H1 (cell line): ENCODE measurements at regions not wholly inside any gene's neighbourhood (a gene's known extent, or its start where the extent isn't known, plus 50 kb on each side); places are given as distances from the start of the nearest gene placed in this dataset.
"Not testable (repeated sequence)": the region's sequence is repeated elsewhere in the genome, so short reads cannot be mapped to it uniquely, and the experiment has no call there.

Experiments used
- CTCF ChIA-PET: fragments of 300-600 bp; sonication (Branson Sonifier 250); formaldehyde crosslinking; loops from one replicate; lab custom pipeline; 2021; ENCODE audit not compliant: partially characterized antibody; lab: Charles Lee
- POLR2A ChIA-PET: fragments of 300-600 bp; sonication (Branson Sonifier 250); formaldehyde crosslinking; loops from one replicate; lab custom pipeline; 2021; ENCODE audit warnings: inconsistent platforms; ENCODE audit not compliant: partially characterized antibody; lab: Charles Lee
- DNase-seq, 2 experiments: peaks; one replicate each; pipeline versions ENCODE4 v3.0.0 to v3.0.0-alpha.2; 2010 to 2022; ENCODE audit warnings: low spot score in 2 of 2, low read depth in 1 of 2, mixed read lengths in 1 of 2
- FAIRE-seq: peaks from 2 replicates; lab custom pipeline; 2011; peaks lifted over from hg19 to GRCh38; lab: Jason Lieb, UNC
- H2AFZ ChIP-seq: 2 replicates; pipeline ENCODE4 v1.8.1; 2012; ENCODE audit warnings: low read length, inconsistent platforms
- H2AK5ac ChIP-seq: 2 replicates; pipeline ENCODE4 v1.6.1; 2013; ENCODE audit warnings: low read depth, low read length
- H2BK120ac ChIP-seq: replicated peaks from 2 replicates; pipeline ENCODE3; 2013; ENCODE audit warnings: low read depth, low read length, inconsistent platforms
- H2BK12ac ChIP-seq: 2 replicates; pipeline ENCODE4 v1.6.1; 2013; ENCODE audit warnings: low read depth, low read length
- H2BK15ac ChIP-seq: 2 replicates; pipeline ENCODE4 v1.6.1; 2013; ENCODE audit warnings: low read length
- H2BK20ac ChIP-seq: 2 replicates; pipeline ENCODE4 v1.6.1; 2013; ENCODE audit warnings: low read length
- H2BK5ac ChIP-seq: 2 replicates; pipeline ENCODE4 v1.6.1; 2013; ENCODE audit warnings: low read depth, low read length
- H3K14ac ChIP-seq: 2 replicates; pipeline ENCODE4 v1.6.1; 2013; ENCODE audit warnings: inconsistent platforms; ENCODE audit not compliant: insufficient read length
- H3K18ac ChIP-seq: 2 replicates; pipeline ENCODE4 v1.6.1; 2013; ENCODE audit warnings: low read length; ENCODE audit errors: extremely low read depth
- H3K23ac ChIP-seq: 2 replicates; pipeline ENCODE4 v1.6.1; 2013; ENCODE audit warnings: inconsistent platforms; ENCODE audit not compliant: insufficient read length
- H3K23me2 ChIP-seq: 2 replicates; pipeline ENCODE4 v1.6.1; 2013; ENCODE audit warnings: low read depth, low read length
- H3K27ac ChIP-seq: 2 replicates; pipeline ENCODE4 v1.6.1; 2011; ENCODE audit warnings: low read depth, low read length, inconsistent platforms
- H3K27me3 ChIP-seq, 4 experiments: replicated peaks in 1 of 4; 1 replicate in 1 of 4; 2 replicates in 3 of 4; pipeline versions ENCODE4 v1.6.1 to v1.8.1; 2011 to 2013; ENCODE audit warnings: low read length in 3 of 4, mild to moderate bottlenecking in 3 of 4, inconsistent platforms in 2 of 4, mixed read lengths in 2 of 4, moderate library complexity in 1 of 4; ENCODE audit not compliant: control insufficient read depth in 3 of 4, insufficient read depth in 3 of 4; ENCODE audit errors: extremely low read depth in 1 of 4
- H3K36me3 ChIP-seq, 4 experiments: 2 replicates each; pipeline versions ENCODE4 v1.6.1 to v1.8.1; 2011 to 2013; ENCODE audit warnings: mild to moderate bottlenecking in 4 of 4, low read length in 3 of 4, moderate library complexity in 2 of 4, control low read depth in 1 of 4, inconsistent platforms in 1 of 4; ENCODE audit not compliant: insufficient read depth in 4 of 4, control insufficient read depth in 2 of 4
- H3K4ac ChIP-seq: replicated peaks from 2 replicates; pipeline ENCODE3; 2013; ENCODE audit warnings: low read length, low read depth, mixed read lengths, inconsistent platforms; ENCODE audit not compliant: insufficient read length
- H3K4me1 ChIP-seq, 4 experiments: replicated peaks in 1 of 4; 1 replicate in 1 of 4; 2 replicates in 3 of 4; pipeline versions ENCODE4 v1.6.1 to v1.8.1; 2011 to 2013; ENCODE audit warnings: low read length in 3 of 4, inconsistent platforms in 2 of 4, mixed read lengths in 1 of 4; ENCODE audit not compliant: insufficient read depth in 4 of 4, control insufficient read depth in 3 of 4
- H3K4me2 ChIP-seq, 2 experiments: 2 replicates each; pipeline versions ENCODE4 v1.6.1 to v1.8.1; 2011 to 2013; ENCODE audit warnings: low read depth in 2 of 2, low read length in 2 of 2, control low read depth in 1 of 2, inconsistent platforms in 1 of 2, mild to moderate bottlenecking in 1 of 2; ENCODE audit not compliant: insufficient read depth in 1 of 2
- H3K4me3 ChIP-seq, 4 experiments: fragments of 200-600, 300-600 bp in 1 of 4; sonication (generic), shearing (Covaris generic), sonication (Bioruptor Twin) in 1 of 4; 2 replicates each; pipeline versions ENCODE4 v1.5.1 to v1.8.1; 2011 to 2016; ENCODE audit warnings: low read length in 4 of 4, low read depth in 3 of 4, control low read depth in 2 of 4, inconsistent platforms in 2 of 4, mild to moderate bottlenecking in 2 of 4, mixed read lengths in 1 of 4, moderate library complexity in 1 of 4; ENCODE audit not compliant: insufficient read depth in 2 of 4; ENCODE audit errors: extremely low read depth in 1 of 4
- H3K56ac ChIP-seq: replicated peaks from 2 replicates; pipeline ENCODE3; 2013; ENCODE audit warnings: low read depth, mild to moderate bottlenecking, mixed read lengths, low read length, inconsistent platforms; ENCODE audit not compliant: insufficient read length
- H3K79me1 ChIP-seq: 2 replicates; pipeline ENCODE4 v1.6.1; 2013; ENCODE audit warnings: low read depth, low read length, control low read depth
- H3K79me2 ChIP-seq, 2 experiments: 2 replicates each; pipeline versions ENCODE4 v1.6.1 to v1.8.1; 2012 to 2013; ENCODE audit warnings: low read length in 2 of 2, mild to moderate bottlenecking in 2 of 2, inconsistent platforms in 1 of 2; ENCODE audit not compliant: insufficient read depth in 2 of 2, control insufficient read depth in 1 of 2
- H3K9ac ChIP-seq, 4 experiments: replicated peaks in 1 of 4; 1 replicate in 1 of 4; 2 replicates in 3 of 4; pipeline versions ENCODE4 v1.6.1 to v1.8.1; 2011 to 2013; ENCODE audit warnings: low read depth in 3 of 4, low read length in 3 of 4, control low read depth in 2 of 4, mild to moderate bottlenecking in 2 of 4, moderate library complexity in 2 of 4, inconsistent platforms in 1 of 4; ENCODE audit errors: extremely low read depth in 1 of 4
- H3K9me3 ChIP-seq, 2 experiments: 2 replicates each; pipeline versions ENCODE4 v1.6.1 to v1.8.1; 2012 to 2013; ENCODE audit warnings: mild to moderate bottlenecking in 2 of 2, moderate library complexity in 2 of 2, control low read depth in 1 of 2, inconsistent platforms in 1 of 2, low read depth in 1 of 2, low read length in 1 of 2, mixed read lengths in 1 of 2; ENCODE audit not compliant: insufficient read depth in 2 of 2
- H4K20me1 ChIP-seq, 2 experiments: replicated peaks in 1 of 2; 2 replicates each; pipeline versions ENCODE3 to v1.8.1; 2011 to 2013; ENCODE audit warnings: inconsistent platforms in 2 of 2, low read length in 2 of 2, mild to moderate bottlenecking in 1 of 2; ENCODE audit not compliant: insufficient read depth in 2 of 2, control insufficient read depth in 1 of 2
- H4K5ac ChIP-seq: 2 replicates; pipeline ENCODE4 v1.6.1; 2013; ENCODE audit warnings: low read length, low read depth, mixed read lengths, inconsistent platforms; ENCODE audit not compliant: insufficient read length
- H4K8ac ChIP-seq: 2 replicates; pipeline ENCODE4 v1.8.0; 2013; ENCODE audit warnings: mild to moderate bottlenecking, moderate library complexity, low read length, inconsistent platforms; ENCODE audit not compliant: insufficient read depth; ENCODE audit errors: extremely low read depth
- H4K91ac ChIP-seq: replicated peaks from 2 replicates; pipeline ENCODE3; 2013; ENCODE audit warnings: low read length, mixed read lengths, inconsistent platforms; ENCODE audit not compliant: insufficient read length
- WGBS, 2 experiments: shearing (Covaris generic) in 1 of 2; methylation state at CpG; one replicate each; pipeline versions ENCODE4 v1.1.6 to v1.1.7; 2013 to 2015; ENCODE audit warnings: low lambda C conversion rate in 2 of 2, mixed read lengths in 2 of 2, inconsistent platforms in 1 of 2, low coverage in 1 of 2, missing lambda C conversion rate in 1 of 2; ENCODE audit not compliant: insufficient replicate concordance in 2 of 2, insufficient coverage in 1 of 2, insufficient read length in 1 of 2; ENCODE audit errors: extremely low coverage in 1 of 2, missing lambda C conversion rate in 1 of 2; 5-methylcytosine and 5-hydroxymethylcytosine counted together

GRCh38 chr6:15883593-15883992 is 220.8 kb upstream of the DTNBP1 start:
- not testable (repeated sequence) for H2BK12ac ChIP-seq, H3K79me2 ChIP-seq, H3K23me2 ChIP-seq, H4K5ac ChIP-seq, H4K8ac ChIP-seq, H3K4me3 ChIP-seq, DNase-seq, H2BK15ac ChIP-seq, H3K18ac ChIP-seq, H3K9ac ChIP-seq, H3K4ac ChIP-seq, H4K91ac ChIP-seq, H3K27me3 ChIP-seq, H3K9me3 ChIP-seq, H3K23ac ChIP-seq, H2BK120ac ChIP-seq, H3K4me1 ChIP-seq, H2BK5ac ChIP-seq, FAIRE-seq, H4K20me1 ChIP-seq, H3K56ac ChIP-seq, H3K4me2 ChIP-seq, H2AK5ac ChIP-seq, H3K79me1 ChIP-seq, H2AFZ ChIP-seq, H2BK20ac ChIP-seq, H3K36me3 ChIP-seq, H3K14ac ChIP-seq, H3K27ac ChIP-seq
- POLR2A ChIA-PET = interaction anchor here (2.5 kb wide), 1 partner anchor 247 kb away, joined by 5 read pairs; no protein-coding TSS in a partner anchor
- WGBS, 2 experiments = 91% methylated on average over 10 of the region's 10 CpGs; no CpG with 5 or more reads in 1 of the 2 experiments
- CTCF ChIA-PET = interaction anchor here (1.6 kb wide), 1 partner anchor 9 kb away, joined by 4 read pairs; no protein-coding TSS in a partner anchor
